ENCODE measurements at regions not wholly inside any gene's neighbourhood (a gene's known extent, or its start where the extent isn't known, plus 50 kb on each side); places are given as distances from the start of the nearest gene placed in this dataset.

DNA sequence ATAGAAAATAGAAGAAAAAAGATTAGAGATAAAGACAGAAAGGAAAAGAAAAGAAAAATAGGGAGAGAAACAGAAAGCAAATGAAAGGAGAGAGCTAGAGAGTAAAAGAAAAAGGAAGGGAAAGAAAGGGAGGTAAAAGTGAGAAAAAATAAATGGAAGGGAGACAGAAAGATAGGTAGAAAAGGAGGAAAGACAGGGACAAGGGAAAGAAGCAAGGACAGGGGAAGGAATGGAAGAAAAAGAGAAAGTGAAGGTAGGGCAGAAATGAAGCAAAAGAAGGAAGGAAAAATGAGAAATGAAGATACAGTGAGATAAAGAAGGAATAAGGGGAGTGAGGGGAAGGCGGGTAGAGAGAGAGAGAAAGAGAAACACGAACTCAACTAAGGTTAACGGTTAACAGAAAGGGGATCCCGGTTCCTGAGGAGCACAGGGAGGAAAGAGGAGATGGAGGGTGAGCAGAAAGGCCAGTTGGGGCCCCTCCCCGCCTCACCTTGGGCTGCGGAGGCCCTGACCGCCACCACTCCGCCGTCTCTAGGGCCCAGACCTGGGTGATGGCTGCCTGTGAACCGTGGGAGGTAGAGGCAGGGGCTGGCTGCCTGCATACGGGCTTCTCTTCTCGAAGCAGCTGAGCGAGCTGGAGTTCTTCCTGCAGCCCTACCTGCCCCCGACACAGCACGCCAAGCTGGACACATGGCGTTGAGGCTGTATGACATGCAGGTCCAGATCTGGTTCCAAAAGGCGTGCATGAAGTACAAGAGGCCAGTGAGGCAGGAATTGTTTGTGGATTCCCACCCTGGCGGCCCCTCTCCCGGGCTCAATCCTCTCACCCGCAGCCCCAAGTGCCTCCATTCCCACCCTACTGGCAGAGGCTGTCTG, 59.5 kb downstream of the SMUG1 start:
- Mint-ChIP-seq H3K9me3 (peaks cover 0 to 1% (median 0%) of the 10 kb centered on the region in 11 donors), H3K4me1 (peaks cover 7 to 25% (median 18%) of the 10 kb centered on the region in 7 donors), H3K27me3 (peaks cover 44 to 83% (median 61%) of the 10 kb centered on the region in 5 donors), H3K4me3 (no peak overlapping the region), H3K36me3 (peaks cover 0 to 4% (median 0%) of the 10 kb centered on the region in 5 donors), H3K27ac (no peak overlapping the region)
- POLR2A ChIA-PET, result no interaction called here
- Histone ChIP-seq H3K27ac (ENCODE audit: low read depth, low read length) (no peak overlapping the region), H3K36me3 (ENCODE audit: control insufficient read depth in 2 of 3, insufficient read depth in 3 of 3, low read length in 3 of 3) (no peaks in the 10 kb centered on the region), H3K9me3 (ENCODE audit: control insufficient read depth in 2 of 3, low read length in 3 of 3) (no peaks in the 10 kb centered on the region), H3K4me1 (ENCODE audit: control insufficient read depth in 2 of 2, insufficient read depth in 2 of 2, low read length in 2 of 2) (peaks cover 10 to 18% of the 10 kb centered on the region in 2 donors), H3K27me3 (ENCODE audit: control insufficient read depth in 2 of 2, insufficient read depth in 2 of 2, low read length in 2 of 2) (peaks cover 17 to 27% of the 10 kb centered on the region in 2 donors), H3K4me3 (ENCODE audit: low read length) (no peak overlapping the region)
- DNase-seq, result no peak
- intact Hi-C loops (cut with micrococcal nuclease), result no loop called here
- CTCF ChIA-PET, result no interaction called here
- ATAC-seq, result no peak

Data from naive thymus-derived CD4-positive, alpha-beta T cell (primary cell).